Suprapubic skin (tissue), 4 donors: ENCODE measurements at regions not wholly inside any gene's neighbourhood (a gene's known extent, or its start where the extent isn't known, plus 50 kb on each side); places are given as distances from the start of the nearest gene placed in this dataset.

Experiments used
- DNase-seq, 2 donors: peaks; one replicate each; pipeline ENCODE4 v3.0.0-alpha.2; 2019; ENCODE audit warnings: low spot score in 2 of 2
- H3K27ac ChIP-seq: fragments of 200-600 bp; sonication (generic); one replicate; pipeline ENCODE4 v1.5.1; 2019
- H3K27me3 ChIP-seq: fragments of 200-600 bp; sonication (generic); one replicate; pipeline ENCODE4 v1.5.1; 2019
- H3K36me3 ChIP-seq: fragments of 200-600 bp; sonication (generic); one replicate; pipeline ENCODE4 v1.5.1; 2019
- H3K4me1 ChIP-seq: fragments of 200-600 bp; sonication (generic); one replicate; pipeline ENCODE4 v1.5.1; 2019
- H3K4me3 ChIP-seq: fragments of 200-600 bp; sonication (generic); one replicate; pipeline ENCODE4 v1.5.1; 2019; ENCODE audit warnings: mild to moderate bottlenecking
- H3K9me3 ChIP-seq: fragments of 200-600 bp; sonication (generic); one replicate; pipeline ENCODE4 v1.5.1; 2019
- CTCF ChIP-seq, 2 donors: fragments of 200-600 bp in 1 of 2; fragments of 450-650 bp in 1 of 2; sonication (generic) in 1 of 2; IDR thresholded peaks; one replicate each; pipeline ENCODE4 v1.5.1; 2016 to 2019; ENCODE audit warnings: antibody characterized with exemption in 2 of 2, mild to moderate bottlenecking in 1 of 2, moderate library complexity in 1 of 2
- EP300 ChIP-seq: sonication (generic); formaldehyde crosslinking; IDR thresholded peaks from one replicate; pipeline ENCODE4 v1.6.1; 2017; ENCODE audit warnings: antibody characterized with exemption
- POLR2A ChIP-seq, 2 donors: fragments of 450-650 bp; IDR thresholded peaks; one replicate each; pipeline ENCODE4 v1.6.1; 2017; ENCODE audit warnings: antibody characterized with exemption in 2 of 2, mild to moderate bottlenecking in 2 of 2, moderate library complexity in 2 of 2
- POLR2AphosphoS5 ChIP-seq, 3 donors: sonication (generic); formaldehyde crosslinking; IDR thresholded peaks; one replicate each; pipeline ENCODE4 v1.6.1; 2017; ENCODE audit warnings: antibody characterized with exemption in 3 of 3
- WGBS: methylation state at CpG from one replicate; pipeline ENCODE4 v1.1.5; 2018; 5-methylcytosine and 5-hydroxymethylcytosine counted together

DNA sequence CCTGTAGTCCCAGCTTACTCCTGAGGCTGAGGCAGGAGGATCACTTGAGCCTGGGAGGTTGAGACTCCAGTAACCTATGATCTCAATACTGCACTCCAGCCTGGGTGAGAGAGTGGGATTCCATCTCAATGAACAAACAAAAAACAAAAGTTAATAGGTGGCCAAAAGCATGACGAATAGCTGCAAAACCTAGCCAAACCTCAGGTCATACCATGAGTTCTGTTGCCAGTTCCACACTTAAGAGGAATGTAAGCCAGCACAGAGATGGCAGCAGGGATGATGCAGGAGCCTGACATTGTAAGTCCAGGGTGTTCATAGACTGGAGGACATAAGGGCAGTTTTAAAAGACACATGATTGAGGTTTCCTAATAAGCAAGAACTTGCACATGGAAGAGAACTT is 55.3 kb upstream of the RMDN2 start:
- Histone ChIP-seq H3K4me1 (peaks cover 24% of the 10 kb centered on the region), H3K27me3 (no peaks in the 10 kb centered on the region), H3K4me3 (no peak overlapping the region), H3K9me3 (no peaks in the 10 kb centered on the region), H3K36me3 (no peaks in the 10 kb centered on the region), H3K27ac (no peak overlapping the region)
- TF ChIP-seq POLR2AphosphoS5 (IDR thresholded peaks at IDR 0.05) (no peak), POLR2A (IDR thresholded peaks at IDR 0.05) (no peak), EP300 (no peak), CTCF (IDR thresholded peaks at IDR 0.05) (no peak)
- no peak for DNase-seq
- 73% methylated on average over 1 of the region's 1 CpG for WGBS

- H3K27ac ChIP-seq: no peak overlapping the region
Measured at GRCh38 chr2:37870829-37871228, 54.3 kb upstream of the RMDN2 start.

GRCh38 chr2:37871456-37872191 is 53.5 kb upstream of the RMDN2 start:
- Histone ChIP-seq H3K9me3 (no peaks in the 10 kb centered on the region), H3K27ac (no peak overlapping the region), H3K4me3 (no peak overlapping the region), H3K36me3 (no peaks in the 10 kb centered on the region), H3K4me1 (peaks cover 24% of the 10 kb centered on the region), H3K27me3 (no peaks in the 10 kb centered on the region)
- no peak for DNase-seq
- no peak for TF ChIP-seq POLR2A (IDR thresholded peaks at IDR 0.05)
- TF ChIP-seq POLR2AphosphoS5 (IDR thresholded peaks at IDR 0.05): no peak
- TF ChIP-seq EP300: no peak
- TF ChIP-seq CTCF (IDR thresholded peaks at IDR 0.05): no peak
- 47% methylated on average over 7 of the region's 7 CpGs for WGBS

More at GRCh38 chr2:37870829-37871228, 54.3 kb upstream of the RMDN2 start:
- TF ChIP-seq POLR2AphosphoS5 (IDR thresholded peaks at IDR 0.05): no peak
- no peak for TF ChIP-seq POLR2A (IDR thresholded peaks at IDR 0.05)
- H3K4me1 ChIP-seq: peaks cover 24% of the 10 kb centered on the region
- no peaks in the 10 kb centered on the region for H3K27me3 ChIP-seq
- DNase-seq: no peak
- no peaks in the 10 kb centered on the region for H3K36me3 ChIP-seq
- no peak overlapping the region for H3K4me3 ChIP-seq
- no peaks in the 10 kb centered on the region for H3K9me3 ChIP-seq
- WGBS: 48% methylated on average over 4 of the region's 4 CpGs

GRCh38 chr2:37872192-37872750 is 52.8 kb upstream of the RMDN2 start:
- Histone ChIP-seq H3K4me3 (no peak overlapping the region), H3K36me3 (no peaks in the 10 kb centered on the region), H3K9me3 (no peaks in the 10 kb centered on the region), H3K4me1 (peaks cover 25% of the 10 kb centered on the region), H3K27me3 (no peaks in the 10 kb centered on the region), H3K27ac (no peak overlapping the region)
- TF ChIP-seq CTCF (IDR thresholded peaks at IDR 0.05) (no peak), POLR2A (IDR thresholded peaks at IDR 0.05) (no peak), EP300 (no peak), POLR2AphosphoS5 (IDR thresholded peaks at IDR 0.05) (no peak)
- 79% methylated on average over 5 of the region's 5 CpGs for WGBS
- DNase-seq: no peak

GRCh38 chr2:37873229-37873628 is 51.9 kb upstream of the RMDN2 start:
- H3K4me3 ChIP-seq: no peak overlapping the region
- H3K27me3 ChIP-seq: no peaks in the 10 kb centered on the region
- 66% methylated on average over 3 of the region's 3 CpGs for WGBS
- H3K36me3 ChIP-seq: no peaks in the 10 kb centered on the region
- no peak overlapping the region for H3K27ac ChIP-seq
- no peak for DNase-seq
- no peak for TF ChIP-seq EP300
- no peak for TF ChIP-seq CTCF (IDR thresholded peaks at IDR 0.05)
- TF ChIP-seq POLR2AphosphoS5 (IDR thresholded peaks at IDR 0.05): no peak
- no peak for TF ChIP-seq POLR2A (IDR thresholded peaks at IDR 0.05)
- peaks cover 30% of the 10 kb centered on the region for H3K4me1 ChIP-seq
- H3K9me3 ChIP-seq: no peaks in the 10 kb centered on the region
